GM12878 (cell line): ENCODE measurements at regions not wholly inside any gene's neighbourhood (a gene's known extent, or its start where the extent isn't known, plus 50 kb on each side); places are given as distances from the start of the nearest gene placed in this dataset.

Experiments
- DPF2 ChIP-seq: fragments of 450-650 bp; IDR thresholded peaks from 2 replicates; pipeline ENCODE4 v1.6.1; 2017; ENCODE audit warnings: mild to moderate bottlenecking
- POLR2A ChIP-seq: IDR thresholded peaks from 2 replicates; pipeline ENCODE4 v1.6.1; 2011; ENCODE audit warnings: low read depth, mild to moderate bottlenecking, low read length
- POLR2AphosphoS5 ChIP-seq: IDR thresholded peaks from 2 replicates; pipeline ENCODE4 v1.6.1; 2011; ENCODE audit warnings: mild to moderate bottlenecking, low read length, inconsistent platforms
- RAD51 ChIP-seq: fragments of 450-650 bp; IDR thresholded peaks from 2 replicates; pipeline ENCODE4 v1.6.1; 2016; ENCODE audit warnings: moderate library complexity, mild to moderate bottlenecking, inconsistent platforms
- REST ChIP-seq: IDR thresholded peaks from 2 replicates; pipeline ENCODE4 v1.6.1; 2012; ENCODE audit warnings: mild to moderate bottlenecking, low read depth, low read length
- SIX5 ChIP-seq: IDR thresholded peaks from 2 replicates; pipeline ENCODE4 v1.6.1; 2011; ENCODE audit warnings: mild to moderate bottlenecking, low read depth, low read length, moderate library complexity; ENCODE audit not compliant: severe bottlenecking
- STAT1 ChIP-seq: fragments of 450-650 bp; conservative IDR thresholded peaks from 2 replicates; pipeline ENCODE4 v1.6.1; 2014; ENCODE audit warnings: antibody characterized with exemption, mild to moderate bottlenecking
- USF1 ChIP-seq: IDR thresholded peaks from 2 replicates; pipeline ENCODE4 v1.6.1; 2011; ENCODE audit warnings: borderline replicate concordance, low read depth, mild to moderate bottlenecking, moderate library complexity, mixed read lengths, low read length; ENCODE audit not compliant: insufficient read depth; ENCODE audit errors: extremely low read length

- TF ChIP-seq RAD51 (no peak), USF1 (no peak), SIX5 (no peak), DPF2 (no peak), POLR2AphosphoS5 (no peak), REST (no peak), POLR2A (no peak), STAT1 (no peak)
Observed at GRCh38 chr1:222243902-222244301, 304.0 kb downstream of the HHIPL2 start.
